ENCODE measurements at regions not wholly inside any gene's neighbourhood (a gene's known extent, or its start where the extent isn't known, plus 50 kb on each side); places are given as distances from the start of the nearest gene placed in this dataset.

DNA sequence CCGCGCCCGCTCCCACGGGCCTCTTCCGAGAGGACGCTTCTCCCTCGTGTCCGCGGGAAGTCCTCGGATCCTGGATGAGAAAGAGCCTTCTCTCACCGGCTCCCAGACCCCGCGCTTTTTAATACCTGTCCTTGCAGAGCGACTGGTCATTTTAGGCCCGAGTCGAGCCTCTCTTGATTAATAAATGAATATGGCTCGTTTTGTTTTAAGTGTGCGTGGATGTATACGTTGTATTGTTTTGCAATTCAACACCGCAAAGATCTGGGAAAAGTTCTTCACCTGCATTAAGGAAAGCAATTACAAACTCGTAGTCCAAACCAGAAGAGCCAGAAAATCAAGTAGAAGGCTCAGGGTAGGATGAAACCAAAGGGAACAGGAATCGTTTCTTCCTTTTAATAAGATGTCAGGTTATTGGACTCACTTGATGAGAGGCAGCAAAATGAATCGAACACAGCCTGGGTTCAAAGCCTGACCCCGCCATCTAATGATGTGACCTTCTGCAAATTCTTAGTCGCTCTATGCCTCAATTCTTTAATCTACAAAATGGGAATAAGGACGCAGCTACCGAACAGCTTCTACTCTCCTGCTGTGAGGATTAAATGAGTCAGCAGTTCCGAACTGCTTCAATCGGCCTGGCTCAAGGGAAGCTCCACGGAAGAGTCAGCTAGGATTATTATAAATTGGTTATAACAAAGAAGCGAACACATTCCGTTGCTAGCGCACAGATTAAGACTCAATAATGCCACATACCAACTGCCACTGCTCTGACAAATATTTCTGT lies 277.8 kb upstream of the NEBL start:
- TF ChIP-seq, protein P1, sequence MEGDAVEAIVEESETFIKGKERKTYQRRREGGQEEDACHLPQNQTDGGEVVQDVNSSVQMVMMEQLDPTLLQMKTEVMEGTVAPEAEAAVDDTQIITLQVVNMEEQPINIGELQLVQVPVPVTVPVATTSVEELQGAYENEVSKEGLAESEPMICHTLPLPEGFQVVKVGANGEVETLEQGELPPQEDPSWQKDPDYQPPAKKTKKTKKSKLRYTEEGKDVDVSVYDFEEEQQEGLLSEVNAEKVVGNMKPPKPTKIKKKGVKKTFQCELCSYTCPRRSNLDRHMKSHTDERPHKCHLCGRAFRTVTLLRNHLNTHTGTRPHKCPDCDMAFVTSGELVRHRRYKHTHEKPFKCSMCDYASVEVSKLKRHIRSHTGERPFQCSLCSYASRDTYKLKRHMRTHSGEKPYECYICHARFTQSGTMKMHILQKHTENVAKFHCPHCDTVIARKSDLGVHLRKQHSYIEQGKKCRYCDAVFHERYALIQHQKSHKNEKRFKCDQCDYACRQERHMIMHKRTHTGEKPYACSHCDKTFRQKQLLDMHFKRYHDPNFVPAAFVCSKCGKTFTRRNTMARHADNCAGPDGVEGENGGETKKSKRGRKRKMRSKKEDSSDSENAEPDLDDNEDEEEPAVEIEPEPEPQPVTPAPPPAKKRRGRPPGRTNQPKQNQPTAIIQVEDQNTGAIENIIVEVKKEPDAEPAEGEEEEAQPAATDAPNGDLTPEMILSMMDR (IDR thresholded peaks at IDR 0.05): no peak
- TF ChIP-seq ZFX (IDR thresholded peaks at IDR 0.05; ENCODE audit: borderline replicate concordance): no peak
